ENCODE measurements at regions not wholly inside any gene's neighbourhood (a gene's known extent, or its start where the extent isn't known, plus 50 kb on each side); places are given as distances from the start of the nearest gene placed in this dataset.

DNA sequence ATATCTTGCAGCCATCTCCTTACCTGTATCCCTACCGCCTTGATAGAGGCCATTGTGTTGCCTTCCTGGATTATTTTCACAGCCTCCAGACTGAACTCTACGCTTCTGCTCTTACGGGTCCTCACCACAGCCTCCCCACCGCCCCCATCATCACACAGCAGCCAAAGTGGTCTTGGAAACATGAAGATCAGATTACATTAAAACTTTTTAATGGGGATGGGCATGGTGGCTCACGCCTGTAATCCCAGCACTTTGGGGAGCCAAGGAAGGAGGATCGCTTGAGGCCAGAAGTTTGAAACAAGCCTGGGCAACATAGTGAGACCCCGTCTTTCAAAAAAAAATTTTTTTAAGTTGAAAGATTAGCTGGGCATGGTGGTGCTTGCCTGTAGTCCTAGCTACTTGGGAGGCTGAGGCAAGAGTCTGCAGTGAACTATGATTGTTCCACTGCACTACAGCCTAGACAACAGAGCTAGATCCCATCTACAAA lies 150.5 kb downstream of the NPIPB5 start:
- TF ChIP-seq, protein P1, sequence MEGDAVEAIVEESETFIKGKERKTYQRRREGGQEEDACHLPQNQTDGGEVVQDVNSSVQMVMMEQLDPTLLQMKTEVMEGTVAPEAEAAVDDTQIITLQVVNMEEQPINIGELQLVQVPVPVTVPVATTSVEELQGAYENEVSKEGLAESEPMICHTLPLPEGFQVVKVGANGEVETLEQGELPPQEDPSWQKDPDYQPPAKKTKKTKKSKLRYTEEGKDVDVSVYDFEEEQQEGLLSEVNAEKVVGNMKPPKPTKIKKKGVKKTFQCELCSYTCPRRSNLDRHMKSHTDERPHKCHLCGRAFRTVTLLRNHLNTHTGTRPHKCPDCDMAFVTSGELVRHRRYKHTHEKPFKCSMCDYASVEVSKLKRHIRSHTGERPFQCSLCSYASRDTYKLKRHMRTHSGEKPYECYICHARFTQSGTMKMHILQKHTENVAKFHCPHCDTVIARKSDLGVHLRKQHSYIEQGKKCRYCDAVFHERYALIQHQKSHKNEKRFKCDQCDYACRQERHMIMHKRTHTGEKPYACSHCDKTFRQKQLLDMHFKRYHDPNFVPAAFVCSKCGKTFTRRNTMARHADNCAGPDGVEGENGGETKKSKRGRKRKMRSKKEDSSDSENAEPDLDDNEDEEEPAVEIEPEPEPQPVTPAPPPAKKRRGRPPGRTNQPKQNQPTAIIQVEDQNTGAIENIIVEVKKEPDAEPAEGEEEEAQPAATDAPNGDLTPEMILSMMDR (IDR thresholded peaks at IDR 0.05) = no peak
- TF ChIP-seq POLR2A (IDR thresholded peaks at IDR 0.05) = no peak
